Keratinocyte (primary cell): ENCODE measurements at regions not wholly inside any gene's neighbourhood (a gene's known extent, or its start where the extent isn't known, plus 50 kb on each side); places are given as distances from the start of the nearest gene placed in this dataset.

ENCODE experiments used
- DNase-seq: peaks from one replicate; pipeline ENCODE4 v3.0.0-alpha.2; 2011; ENCODE audit warnings: low read depth, missing footprints, low spot score
- FAIRE-seq: peaks from 2 replicates; lab custom pipeline; 2011; peaks lifted over from hg19 to GRCh38; lab: Jason Lieb, UNC
- H2AFZ ChIP-seq: 2 replicates; pipeline ENCODE4 v1.6.0; 2012; ENCODE audit warnings: low read length, control low read depth, inconsistent platforms; ENCODE audit not compliant: control insufficient read depth
- H3K27ac ChIP-seq: 2 replicates; pipeline ENCODE4 v1.5.1; 2011; ENCODE audit warnings: low read length; ENCODE audit not compliant: control insufficient read depth, insufficient read depth
- H3K27me3 ChIP-seq: 3 replicates; pipeline ENCODE4 v1.6.0; 2011; ENCODE audit warnings: low read length; ENCODE audit not compliant: control insufficient read depth, insufficient read depth; ENCODE audit errors: extremely low read depth
- H3K36me3 ChIP-seq, 2 experiments: 2 replicates in 1 of 2; 3 replicates in 1 of 2; pipeline ENCODE4 v1.5.1; 2011; ENCODE audit warnings: low read length in 2 of 2, mild to moderate bottlenecking in 1 of 2; ENCODE audit not compliant: control insufficient read depth in 2 of 2, insufficient read depth in 2 of 2; ENCODE audit errors: extremely low read depth in 1 of 2
- H3K4me1 ChIP-seq: 3 replicates; pipeline ENCODE4 v1.5.1; 2011; ENCODE audit warnings: low read length; ENCODE audit not compliant: control insufficient read depth, insufficient read depth; ENCODE audit errors: extremely low read depth
- H3K4me2 ChIP-seq: 3 replicates; pipeline ENCODE4 v1.6.0; 2011; ENCODE audit warnings: low read depth, low read length; ENCODE audit not compliant: control insufficient read depth, insufficient read depth; ENCODE audit errors: extremely low read depth
- H3K4me3 ChIP-seq, 3 experiments: fragments of 200-600 bp in 1 of 3; sonication (generic) in 1 of 3; 2 replicates in 2 of 3; 3 replicates in 1 of 3; pipeline ENCODE4 v1.5.1; 2011 to 2016; ENCODE audit warnings: low read length in 3 of 3, mild to moderate bottlenecking in 3 of 3, control low read depth in 2 of 3, inconsistent platforms in 1 of 3, low read depth in 1 of 3, mixed read lengths in 1 of 3, mixed run types in 1 of 3, moderate library complexity in 1 of 3; ENCODE audit not compliant: control insufficient read depth in 2 of 3, insufficient read depth in 2 of 3; ENCODE audit errors: extremely low read depth in 1 of 3
- H3K79me2 ChIP-seq: 2 replicates; pipeline ENCODE4 v1.6.0; 2012; ENCODE audit warnings: low read length; ENCODE audit not compliant: control insufficient read depth, insufficient read depth
- H3K9ac ChIP-seq: 3 replicates; pipeline ENCODE4 v1.6.0; 2011; ENCODE audit warnings: low read length; ENCODE audit not compliant: control insufficient read depth, insufficient read depth; ENCODE audit errors: extremely low read depth
- H3K9me1 ChIP-seq: 3 replicates; pipeline ENCODE4 v1.6.0; 2011; ENCODE audit warnings: low read length; ENCODE audit not compliant: control insufficient read depth, insufficient read depth; ENCODE audit errors: extremely low read depth
- H3K9me3 ChIP-seq: 2 replicates; pipeline ENCODE4 v1.5.1; 2012; ENCODE audit warnings: low read depth, low read length; ENCODE audit not compliant: control insufficient read depth
- H4K20me1 ChIP-seq: 3 replicates; pipeline ENCODE4 v1.6.0; 2011; ENCODE audit warnings: low read length; ENCODE audit not compliant: control insufficient read depth, insufficient read depth; ENCODE audit errors: extremely low read depth
- EZH2 ChIP-seq: IDR thresholded peaks from one replicate; pipeline ENCODE4 v1.6.1; 2012; ENCODE audit warnings: inconsistent platforms, mild to moderate bottlenecking, low read length, moderate library complexity
- dilution Hi-C: fragments of 300-500 bp; cut with MboI; formaldehyde crosslinking; loops from one replicate; pipeline ENCODE4 v1.7.0; 2020; ENCODE audit warnings: low sequenced_read_pairs; ENCODE audit not compliant: extremely low pct_ligation_motif_present
- TF ChIP-seq, protein P1 (sequence below), 3 experiments: IDR thresholded peaks in 1 of 3; conservative IDR thresholded peaks in 1 of 3; optimal IDR thresholded peaks in 1 of 3; 2 replicates in 2 of 3; 3 replicates in 1 of 3; pipeline versions ENCODE3 to v1.5.1; 2011; ENCODE audit warnings: low read length in 3 of 3, mild to moderate bottlenecking in 3 of 3, moderate library complexity in 2 of 3, control low read depth in 1 of 3, inconsistent platforms in 1 of 3; ENCODE audit not compliant: insufficient read depth in 2 of 3; ENCODE audit errors: extremely low read depth in 1 of 3

DNA sequence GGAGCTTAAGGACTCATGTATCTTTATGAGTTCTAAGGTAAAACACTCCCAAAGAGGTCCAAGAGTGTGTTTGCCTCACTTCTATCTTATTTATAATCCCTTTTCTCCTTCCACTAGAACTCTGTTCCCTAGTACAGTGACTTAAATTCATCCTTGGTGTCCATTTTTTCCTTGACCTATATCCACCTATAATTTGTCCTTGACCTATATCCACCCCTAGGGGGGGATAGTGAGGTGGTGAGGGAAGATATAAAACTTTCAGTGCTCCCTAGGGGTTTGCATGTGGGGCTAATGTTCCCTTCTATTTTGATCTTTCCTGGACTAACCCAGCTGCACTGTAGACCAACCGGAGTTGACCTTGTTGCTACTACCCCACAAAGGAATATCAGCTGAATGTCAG lies 83.5 kb upstream of the GNAQ start:
- no peaks in the 10 kb centered on the region for H3K27me3 ChIP-seq
- no peak overlapping the region for H2AFZ ChIP-seq
- H3K9me1 ChIP-seq, result no peaks in the 10 kb centered on the region
- H3K9me3 ChIP-seq, result no peaks in the 10 kb centered on the region
- no peak overlapping the region for H3K4me2 ChIP-seq
- H3K9ac ChIP-seq, result no peak overlapping the region
- no peak overlapping the region for H3K4me3 ChIP-seq
- no peak for TF ChIP-seq EZH2
- TF ChIP-seq, protein P1, sequence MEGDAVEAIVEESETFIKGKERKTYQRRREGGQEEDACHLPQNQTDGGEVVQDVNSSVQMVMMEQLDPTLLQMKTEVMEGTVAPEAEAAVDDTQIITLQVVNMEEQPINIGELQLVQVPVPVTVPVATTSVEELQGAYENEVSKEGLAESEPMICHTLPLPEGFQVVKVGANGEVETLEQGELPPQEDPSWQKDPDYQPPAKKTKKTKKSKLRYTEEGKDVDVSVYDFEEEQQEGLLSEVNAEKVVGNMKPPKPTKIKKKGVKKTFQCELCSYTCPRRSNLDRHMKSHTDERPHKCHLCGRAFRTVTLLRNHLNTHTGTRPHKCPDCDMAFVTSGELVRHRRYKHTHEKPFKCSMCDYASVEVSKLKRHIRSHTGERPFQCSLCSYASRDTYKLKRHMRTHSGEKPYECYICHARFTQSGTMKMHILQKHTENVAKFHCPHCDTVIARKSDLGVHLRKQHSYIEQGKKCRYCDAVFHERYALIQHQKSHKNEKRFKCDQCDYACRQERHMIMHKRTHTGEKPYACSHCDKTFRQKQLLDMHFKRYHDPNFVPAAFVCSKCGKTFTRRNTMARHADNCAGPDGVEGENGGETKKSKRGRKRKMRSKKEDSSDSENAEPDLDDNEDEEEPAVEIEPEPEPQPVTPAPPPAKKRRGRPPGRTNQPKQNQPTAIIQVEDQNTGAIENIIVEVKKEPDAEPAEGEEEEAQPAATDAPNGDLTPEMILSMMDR (optimal IDR thresholded peaks at IDR 0.05 in 1 of 3, IDR thresholded peaks at IDR 0.05 in 1 of 3, conservative IDR thresholded peaks at IDR 0.05 in 1 of 3; ENCODE audit: extremely low read depth in 1 of 3, insufficient read depth in 2 of 3, low read length in 3 of 3), result peak in 2 of 3 experiments; percentile 16 to 41
- no peak for FAIRE-seq
- no peaks in the 10 kb centered on the region for H3K36me3 ChIP-seq
- no peak for DNase-seq
- no peaks in the 10 kb centered on the region for H3K79me2 ChIP-seq
- no peaks in the 10 kb centered on the region for H4K20me1 ChIP-seq
- peaks cover 17% of the 10 kb centered on the region for H3K4me1 ChIP-seq
- H3K27ac ChIP-seq, result no peak overlapping the region
- dilution Hi-C loops, result no loop called here

DNA sequence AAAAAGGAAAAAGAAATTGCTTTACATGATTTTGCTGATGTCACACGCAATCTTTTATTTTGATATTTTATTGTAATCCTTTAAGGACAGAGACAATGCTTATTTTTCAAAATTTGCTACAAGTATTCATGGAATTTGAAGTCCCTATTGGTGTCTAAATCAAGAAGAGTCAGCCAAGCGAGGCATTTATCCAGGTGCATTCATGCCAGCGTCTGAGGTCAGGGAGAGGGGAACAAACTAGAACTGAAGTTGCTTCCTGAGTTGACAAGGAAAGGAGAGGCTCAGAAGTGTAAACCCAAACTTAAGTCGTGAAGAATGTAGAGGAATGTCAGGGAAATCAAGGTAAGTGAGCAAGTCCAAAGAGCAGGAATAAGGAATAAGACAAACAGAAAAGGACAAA lies 83.0 kb upstream of the GNAQ start:
- no peaks in the 10 kb centered on the region for H3K27me3 ChIP-seq
- TF ChIP-seq, protein P1 (optimal IDR thresholded peaks at IDR 0.05 in 1 of 3, IDR thresholded peaks at IDR 0.05 in 1 of 3, conservative IDR thresholded peaks at IDR 0.05 in 1 of 3; ENCODE audit: extremely low read depth in 1 of 3, insufficient read depth in 2 of 3, low read length in 3 of 3), result no peak
- TF ChIP-seq EZH2, result no peak
- dilution Hi-C loops, result no loop called here

More for the DNA sequence above, 83.0 kb upstream of the GNAQ start:
- Histone ChIP-seq H3K36me3 (no peaks in the 10 kb centered on the region), H3K4me3 (no peak overlapping the region), H3K4me1 (peaks cover 14% of the 10 kb centered on the region), H3K9me3 (no peaks in the 10 kb centered on the region), H3K79me2 (no peaks in the 10 kb centered on the region), H3K9ac (no peak overlapping the region), H2AFZ (no peak overlapping the region), H3K4me2 (no peak overlapping the region), H4K20me1 (no peaks in the 10 kb centered on the region), H3K27ac (no peak overlapping the region), H3K9me1 (no peaks in the 10 kb centered on the region)
- FAIRE-seq (peak; percentile 41), DNase-seq (no peak)
